H9 (cell line): ENCODE measurements at regions not wholly inside any gene's neighbourhood (a gene's known extent, or its start where the extent isn't known, plus 50 kb on each side); places are given as distances from the start of the nearest gene placed in this dataset.

Experiments used
- DNase-seq: peaks from one replicate; pipeline ENCODE4 v3.0.0-alpha.2; 2017
- H2AFZ ChIP-seq: one replicate; pipeline ENCODE4 v1.6.1; 2013; ENCODE audit warnings: mild to moderate bottlenecking, low read length, control low read depth, moderate library complexity
- H2AK5ac ChIP-seq: 2 replicates; pipeline ENCODE4 v1.6.1; 2013; ENCODE audit warnings: low read length, control low read depth, mixed read lengths; ENCODE audit not compliant: insufficient read length
- H2BK120ac ChIP-seq: one replicate; pipeline ENCODE4 v1.6.1; 2013; ENCODE audit warnings: low read depth, mild to moderate bottlenecking, low read length, control low read depth, inconsistent platforms; ENCODE audit not compliant: poor library complexity, severe bottlenecking
- H2BK12ac ChIP-seq: 2 replicates; pipeline ENCODE4 v1.6.1; 2013; ENCODE audit warnings: low read length, control low read depth, mixed read lengths, low read depth; ENCODE audit not compliant: insufficient read length
- H2BK15ac ChIP-seq: 2 replicates; pipeline ENCODE4 v1.6.1; 2013; ENCODE audit warnings: low read depth, low read length, control low read depth
- H2BK20ac ChIP-seq: one replicate; pipeline ENCODE4 v1.6.1; 2013; ENCODE audit warnings: low read depth, mild to moderate bottlenecking, low read length, control low read depth, inconsistent platforms; ENCODE audit not compliant: poor library complexity, severe bottlenecking
- H2BK5ac ChIP-seq: 2 replicates; pipeline ENCODE4 v1.6.1; 2013; ENCODE audit warnings: low read length, control low read depth, mixed read lengths; ENCODE audit not compliant: insufficient read length
- H3K14ac ChIP-seq: 2 replicates; pipeline ENCODE4 v1.6.1; 2013; ENCODE audit warnings: low read length, control low read depth; ENCODE audit not compliant: insufficient read depth
- H3K18ac ChIP-seq: 2 replicates; pipeline ENCODE4 v1.6.1; 2013; ENCODE audit warnings: low read depth, mild to moderate bottlenecking, mixed read lengths, low read length, control low read depth; ENCODE audit not compliant: insufficient read length
- H3K23ac ChIP-seq: 2 replicates; pipeline ENCODE4 v1.6.1; 2013; ENCODE audit warnings: low read length, control low read depth, mixed read lengths, low read depth; ENCODE audit not compliant: insufficient read length
- H3K23me2 ChIP-seq: 2 replicates; pipeline ENCODE4 v1.6.1; 2013; ENCODE audit warnings: low read depth, mild to moderate bottlenecking, mixed read lengths, low read length, control low read depth; ENCODE audit not compliant: insufficient read length, poor library complexity, severe bottlenecking
- H3K27ac ChIP-seq: 2 replicates; pipeline ENCODE4 v1.5.1; 2013; ENCODE audit warnings: low read length, control low read depth, mixed read lengths, low read depth; ENCODE audit not compliant: insufficient read length
- H3K27me3 ChIP-seq: 2 replicates; pipeline ENCODE4 v1.6.1; 2013; ENCODE audit warnings: low read length, control low read depth, inconsistent platforms; ENCODE audit not compliant: insufficient read depth
- H3K4ac ChIP-seq: 2 replicates; pipeline ENCODE4 v1.6.1; 2013; ENCODE audit warnings: low read depth, mild to moderate bottlenecking, control low read depth, inconsistent platforms, low read length, moderate library complexity
- H3K4me1 ChIP-seq: 2 replicates; pipeline ENCODE4 v1.6.1; 2013; ENCODE audit warnings: low read length, control low read depth, inconsistent platforms; ENCODE audit not compliant: insufficient read depth
- H3K4me2 ChIP-seq: 2 replicates; pipeline ENCODE4 v1.6.1; 2013; ENCODE audit warnings: low read length, control low read depth, mixed read lengths; ENCODE audit not compliant: insufficient read length, insufficient read depth
- H3K56ac ChIP-seq: 2 replicates; pipeline ENCODE4 v1.6.1; 2013; ENCODE audit warnings: low read depth, mild to moderate bottlenecking, mixed read lengths, low read length, control low read depth; ENCODE audit not compliant: insufficient read length
- H3K79me1 ChIP-seq: 2 replicates; pipeline ENCODE4 v1.6.1; 2013; ENCODE audit warnings: low read depth, mild to moderate bottlenecking, moderate library complexity, low read length, control low read depth, inconsistent platforms; ENCODE audit not compliant: insufficient read depth, poor library complexity, severe bottlenecking
- H3K79me2 ChIP-seq: 2 replicates; pipeline ENCODE4 v1.6.1; 2013; ENCODE audit warnings: low read length, control low read depth, inconsistent platforms; ENCODE audit not compliant: insufficient read depth
- H3K9ac ChIP-seq: 2 replicates; pipeline ENCODE4 v1.6.1; 2013; ENCODE audit warnings: low read length, control low read depth, mixed read lengths; ENCODE audit not compliant: insufficient read length; ENCODE audit errors: extremely low read depth
- H3K9me3 ChIP-seq: one replicate; pipeline ENCODE4 v1.6.1; 2013; ENCODE audit warnings: low read depth, low read length, inconsistent platforms; ENCODE audit not compliant: control insufficient read depth
- H3T11ph ChIP-seq: one replicate; pipeline ENCODE4 v1.6.1; 2013; ENCODE audit warnings: mild to moderate bottlenecking, low read length, control low read depth, inconsistent platforms
- H4K20me1 ChIP-seq: one replicate; pipeline ENCODE4 v1.6.1; 2013; ENCODE audit not compliant: control insufficient read depth, insufficient read length, insufficient read depth
- H4K5ac ChIP-seq: 2 replicates; pipeline ENCODE4 v1.6.1; 2013; ENCODE audit warnings: low read depth, mild to moderate bottlenecking, mixed read lengths, low read length, control low read depth; ENCODE audit not compliant: insufficient read length
- H4K8ac ChIP-seq: replicated peaks from 2 replicates; pipeline ENCODE4 v1.6.1; 2013; ENCODE audit warnings: low read length, control low read depth, mixed read lengths, low read depth; ENCODE audit not compliant: insufficient read length
- H4K91ac ChIP-seq: 2 replicates; pipeline ENCODE4 v1.6.1; 2013; ENCODE audit warnings: low read depth, mild to moderate bottlenecking, moderate library complexity, mixed read lengths, low read length, control low read depth; ENCODE audit not compliant: insufficient read length
- H3K27ac Mint-ChIP-seq, 3 experiments: 2 replicates in 2 of 3; 3 replicates in 1 of 3; pipeline ENCODE4 v1.8.0; 2020 to 2021; ENCODE audit warnings: mixed read lengths in 3 of 3, mild to moderate bottlenecking in 1 of 3, moderate library complexity in 1 of 3
- H3K27me3 Mint-ChIP-seq: 2 replicates; pipeline ENCODE4 v1.8.0; 2021; ENCODE audit warnings: low read depth, mild to moderate bottlenecking, moderate library complexity, mixed read lengths
- H3K36me3 Mint-ChIP-seq, 3 experiments: 2 replicates in 2 of 3; 3 replicates in 1 of 3; pipeline ENCODE4 v1.8.0; 2020 to 2021; ENCODE audit warnings: low read depth in 3 of 3, mixed read lengths in 3 of 3; ENCODE audit not compliant: insufficient read depth in 1 of 3
- H3K4me1 Mint-ChIP-seq, 2 experiments: 2 replicates each; pipeline ENCODE4 v1.8.0; 2020; ENCODE audit warnings: mixed read lengths in 2 of 2
- H3K4me3 Mint-ChIP-seq, 2 experiments: 2 replicates in 1 of 2; 3 replicates in 1 of 2; pipeline ENCODE4 v1.8.0; 2020 to 2021; ENCODE audit warnings: mild to moderate bottlenecking in 2 of 2, mixed read lengths in 2 of 2, moderate library complexity in 1 of 2
- H3K9me3 Mint-ChIP-seq, 2 experiments: 2 replicates in 1 of 2; 3 replicates in 1 of 2; pipeline ENCODE4 v1.8.0; 2020; ENCODE audit warnings: mild to moderate bottlenecking in 2 of 2, mixed read lengths in 2 of 2, moderate library complexity in 1 of 2
- WGBS: extraction: QIAGEN DNeasy Blood & Tissue Kit; methylation state at CpG from one replicate; pipeline ENCODE4 v1.1.7; 2013; ENCODE audit warnings: missing lambda C conversion rate, low lambda C conversion rate, mixed read lengths; ENCODE audit not compliant: insufficient read length; ENCODE audit errors: extremely low coverage; 5-methylcytosine and 5-hydroxymethylcytosine counted together
- TF ChIP-seq, protein P1 (sequence below): fragments of 200-600 bp; sonication (generic); conservative IDR thresholded peaks from 3 replicates; pipeline ENCODE4 v1.8.0; 2021; ENCODE audit warnings: antibody characterized with exemption, mild to moderate bottlenecking

- Histone ChIP-seq H3K9ac (no peak overlapping the region), H3K23ac (no peak overlapping the region), H2BK15ac (no peak overlapping the region), H3K4me1 (no peaks in the 10 kb centered on the region), H3K18ac (no peak overlapping the region), H3K9me3 (no peaks in the 10 kb centered on the region), H2AK5ac (no peak overlapping the region), H2BK12ac (no peak overlapping the region), H4K8ac (no peak overlapping the region), H3K56ac (no peak overlapping the region), H3K4ac (no peak overlapping the region), H2BK20ac (no peak overlapping the region), H2BK5ac (no peak overlapping the region), H3K27me3 (no peaks in the 10 kb centered on the region), H3K79me1 (no peaks in the 10 kb centered on the region), H3K27ac (no peak overlapping the region), H4K91ac (no peak overlapping the region), H4K20me1 (no peaks in the 10 kb centered on the region), H3K4me2 (no peak overlapping the region), H2BK120ac (no peak overlapping the region), H3T11ph (no peak overlapping the region), H3K79me2 (no peaks in the 10 kb centered on the region), H3K23me2 (no peaks in the 10 kb centered on the region), H2AFZ (no peak overlapping the region), H4K5ac (no peak overlapping the region), H3K14ac (no peak overlapping the region)
- H3K27ac Mint-ChIP-seq, result no peak overlapping the region
- H3K4me1 Mint-ChIP-seq, result no peaks in the 10 kb centered on the region
- H3K4me3 Mint-ChIP-seq, result no peak overlapping the region
- H3K36me3 Mint-ChIP-seq, result no peaks in the 10 kb centered on the region
- H3K9me3 Mint-ChIP-seq, result no peaks in the 10 kb centered on the region; a peak in 2 of 5 replicates
- TF ChIP-seq, protein P1, sequence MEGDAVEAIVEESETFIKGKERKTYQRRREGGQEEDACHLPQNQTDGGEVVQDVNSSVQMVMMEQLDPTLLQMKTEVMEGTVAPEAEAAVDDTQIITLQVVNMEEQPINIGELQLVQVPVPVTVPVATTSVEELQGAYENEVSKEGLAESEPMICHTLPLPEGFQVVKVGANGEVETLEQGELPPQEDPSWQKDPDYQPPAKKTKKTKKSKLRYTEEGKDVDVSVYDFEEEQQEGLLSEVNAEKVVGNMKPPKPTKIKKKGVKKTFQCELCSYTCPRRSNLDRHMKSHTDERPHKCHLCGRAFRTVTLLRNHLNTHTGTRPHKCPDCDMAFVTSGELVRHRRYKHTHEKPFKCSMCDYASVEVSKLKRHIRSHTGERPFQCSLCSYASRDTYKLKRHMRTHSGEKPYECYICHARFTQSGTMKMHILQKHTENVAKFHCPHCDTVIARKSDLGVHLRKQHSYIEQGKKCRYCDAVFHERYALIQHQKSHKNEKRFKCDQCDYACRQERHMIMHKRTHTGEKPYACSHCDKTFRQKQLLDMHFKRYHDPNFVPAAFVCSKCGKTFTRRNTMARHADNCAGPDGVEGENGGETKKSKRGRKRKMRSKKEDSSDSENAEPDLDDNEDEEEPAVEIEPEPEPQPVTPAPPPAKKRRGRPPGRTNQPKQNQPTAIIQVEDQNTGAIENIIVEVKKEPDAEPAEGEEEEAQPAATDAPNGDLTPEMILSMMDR, result no peak
- no CpG with 5 or more reads among the region's 4 CpGs for WGBS
- no peak for DNase-seq
- peaks cover 5% of the 10 kb centered on the region for H3K27me3 Mint-ChIP-seq
Observed at GRCh38 chr10:23522345-23522744, 83.5 kb downstream of the OTUD1 start.
